Activated naive CD8-positive, alpha-beta T cell treated with anti-CD3 and anti-CD28 coated beads, Interleukin-2, amount 50 U/mL, for 24 hours (primary cell): ENCODE measurements at regions not wholly inside any gene's neighbourhood (a gene's known extent, or its start where the extent isn't known, plus 50 kb on each side); places are given as distances from the start of the nearest gene placed in this dataset.
A peak's percentile ranks its signal among the peaks of the same experiment; 100 is the strongest.
"Not testable (repeated sequence)": the region's sequence is repeated elsewhere in the genome, so short reads cannot be mapped to it uniquely, and the experiment has no call there.

ENCODE experiments used
- ATAC-seq: fragments of 150-1000 bp; cut with Tn5 transposase; one replicate; pipeline ENCODE4 v1.10.0; 2021
- DNase-seq: peaks from one replicate; pipeline ENCODE4 v3.0.0; 2021
- H3K27ac Mint-ChIP-seq: one replicate; pipeline ENCODE4 v1.8.0; 2021; ENCODE audit warnings: mild to moderate bottlenecking, mixed read lengths
- H3K27me3 Mint-ChIP-seq: one replicate; pipeline ENCODE4 v1.8.0; 2021; ENCODE audit warnings: mixed read lengths
- H3K36me3 Mint-ChIP-seq: one replicate; pipeline ENCODE4 v1.8.0; 2021; ENCODE audit warnings: low read depth, mixed read lengths
- H3K4me1 Mint-ChIP-seq: one replicate; pipeline ENCODE4 v1.8.0; 2021; ENCODE audit warnings: mixed read lengths
- H3K4me3 Mint-ChIP-seq: one replicate; pipeline ENCODE4 v1.8.0; 2021; ENCODE audit warnings: mild to moderate bottlenecking, moderate library complexity, mixed read lengths
- H3K9me3 Mint-ChIP-seq: one replicate; pipeline ENCODE4 v1.8.0; 2021; ENCODE audit warnings: mixed read lengths

DNA sequence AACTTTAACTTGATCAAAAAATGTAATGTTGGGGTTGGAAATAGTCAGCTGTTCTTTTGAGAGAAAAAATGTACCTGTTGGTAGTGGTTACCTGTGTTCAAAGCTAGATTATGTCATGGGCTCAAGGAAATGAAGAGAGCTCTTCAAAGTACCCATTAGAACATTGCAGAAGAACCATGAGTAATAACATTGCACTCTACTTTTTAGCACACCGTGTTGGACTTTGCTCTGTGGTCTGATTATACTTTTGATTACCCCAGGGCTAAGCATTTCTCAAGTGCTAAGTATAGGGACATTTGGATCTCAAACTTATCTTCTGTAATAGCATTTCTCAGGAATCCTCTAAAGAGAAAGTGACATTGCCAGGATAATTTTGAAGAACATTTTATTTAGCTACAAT lies 1122.8 kb upstream of the CELF4 start:
- H3K4me3 Mint-ChIP-seq = no peak overlapping the region
- ATAC-seq = no peak
- no peaks in the 10 kb centered on the region for H3K27me3 Mint-ChIP-seq
- DNase-seq = no peak
- H3K36me3 Mint-ChIP-seq = no peaks in the 10 kb centered on the region
- H3K4me1 Mint-ChIP-seq = no peaks in the 10 kb centered on the region
- H3K27ac Mint-ChIP-seq = no peak overlapping the region
- peaks cover 4% of the 10 kb centered on the region for H3K9me3 Mint-ChIP-seq

DNA sequence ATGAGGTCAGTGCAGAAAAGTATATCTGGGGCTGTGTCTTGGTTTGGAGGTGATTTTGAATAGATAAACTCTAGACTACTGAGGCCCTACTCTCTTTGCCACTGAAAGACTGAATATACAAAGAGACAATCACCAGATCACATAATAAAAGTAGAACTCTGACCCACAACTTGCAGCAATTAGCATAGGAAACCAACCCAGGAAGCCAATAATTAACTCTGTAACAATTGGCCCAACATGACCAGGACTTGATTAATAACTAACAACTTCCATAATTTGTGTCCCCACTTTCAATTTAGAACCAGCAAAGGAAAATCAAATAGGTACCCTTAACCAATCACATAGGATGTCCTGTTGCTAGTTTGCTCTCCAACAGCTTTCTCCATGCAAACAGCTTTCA lies 1104.9 kb upstream of the CELF4 start:
- Mint-ChIP-seq H3K4me3 (no peak overlapping the region), H3K36me3 (no peaks in the 10 kb centered on the region), H3K27ac (no peak overlapping the region), H3K27me3 (no peaks in the 10 kb centered on the region), H3K4me1 (no peaks in the 10 kb centered on the region), H3K9me3 (peaks cover 17% of the 10 kb centered on the region)
- DNase-seq (no peak), ATAC-seq (no peak)

DNA sequence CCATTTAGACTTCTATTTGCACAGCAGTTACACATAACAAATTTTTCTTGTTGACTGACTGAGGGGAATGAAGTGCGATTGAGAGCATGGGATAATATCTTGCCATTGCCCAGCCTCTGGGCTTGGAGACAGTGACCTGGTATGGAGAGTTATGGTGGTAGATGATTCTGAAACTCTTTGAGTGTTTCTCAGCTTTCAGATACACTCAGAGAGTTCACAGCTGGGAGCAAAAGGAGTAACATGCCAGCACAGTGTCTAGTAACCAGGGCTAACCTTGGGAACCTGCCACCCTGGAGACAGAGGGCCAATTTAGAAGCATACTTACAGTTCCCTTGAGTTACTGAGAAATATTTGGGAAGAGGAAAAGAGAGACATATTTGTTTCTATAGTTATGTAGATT lies 1099.3 kb upstream of the CELF4 start:
- Mint-ChIP-seq H3K4me3 (no peak overlapping the region), H3K36me3 (no peaks in the 10 kb centered on the region), H3K27me3 (no peaks in the 10 kb centered on the region), H3K4me1 (no peaks in the 10 kb centered on the region), H3K9me3 (peaks cover 4% of the 10 kb centered on the region), H3K27ac (no peak overlapping the region)
- ATAC-seq (no peak), DNase-seq (no peak)

DNA sequence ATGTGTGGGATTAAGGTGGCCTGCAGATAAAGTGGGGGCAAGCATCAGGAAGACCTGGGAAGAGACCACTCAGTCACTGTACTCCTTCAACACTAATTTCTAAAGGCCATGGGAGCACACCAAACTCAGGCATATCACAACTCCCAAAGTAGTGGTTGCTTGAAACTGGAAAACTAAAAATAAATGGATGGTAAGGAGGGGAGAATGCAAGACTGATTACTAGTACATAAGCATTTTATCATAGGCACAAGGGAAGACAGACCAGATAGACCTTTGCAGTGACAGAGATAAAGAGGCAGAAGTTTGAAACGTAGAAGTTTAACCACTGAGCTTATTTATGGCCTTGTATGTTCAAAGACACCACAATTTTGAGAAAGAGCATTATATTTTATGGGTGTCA lies 1098.1 kb upstream of the CELF4 start:
- DNase-seq (no peak), ATAC-seq (no peak)
- Mint-ChIP-seq H3K9me3 (peaks cover 4% of the 10 kb centered on the region), H3K4me1 (no peaks in the 10 kb centered on the region), H3K4me3 (no peak overlapping the region), H3K36me3 (no peaks in the 10 kb centered on the region), H3K27ac (no peak overlapping the region), H3K27me3 (no peaks in the 10 kb centered on the region)

DNA sequence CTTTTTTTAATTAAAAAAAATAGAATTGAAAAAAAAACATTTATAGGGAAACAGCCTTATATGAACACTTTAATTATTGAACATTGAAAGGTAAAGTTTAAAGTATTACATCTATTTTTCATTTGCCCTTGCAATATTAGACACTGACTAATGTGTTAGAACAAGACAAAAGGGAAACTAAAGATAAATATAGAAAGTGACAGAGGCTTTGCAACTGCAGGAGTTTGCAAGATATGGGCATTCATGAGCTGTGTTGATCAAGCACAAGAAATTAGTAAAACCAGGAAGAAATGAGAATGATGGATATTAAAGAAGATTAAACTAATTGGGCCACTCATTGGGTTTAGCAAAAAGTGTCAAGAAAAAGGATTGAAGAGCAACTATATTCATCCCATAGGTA lies 1097.7 kb upstream of the CELF4 start:
- H3K27ac Mint-ChIP-seq = no peak overlapping the region
- H3K9me3 Mint-ChIP-seq = peaks cover 4% of the 10 kb centered on the region
- H3K27me3 Mint-ChIP-seq = no peaks in the 10 kb centered on the region
- ATAC-seq (no peak), DNase-seq (no peak)
- H3K4me1 Mint-ChIP-seq = no peaks in the 10 kb centered on the region
- H3K36me3 Mint-ChIP-seq = no peaks in the 10 kb centered on the region
- no peak overlapping the region for H3K4me3 Mint-ChIP-seq

DNA sequence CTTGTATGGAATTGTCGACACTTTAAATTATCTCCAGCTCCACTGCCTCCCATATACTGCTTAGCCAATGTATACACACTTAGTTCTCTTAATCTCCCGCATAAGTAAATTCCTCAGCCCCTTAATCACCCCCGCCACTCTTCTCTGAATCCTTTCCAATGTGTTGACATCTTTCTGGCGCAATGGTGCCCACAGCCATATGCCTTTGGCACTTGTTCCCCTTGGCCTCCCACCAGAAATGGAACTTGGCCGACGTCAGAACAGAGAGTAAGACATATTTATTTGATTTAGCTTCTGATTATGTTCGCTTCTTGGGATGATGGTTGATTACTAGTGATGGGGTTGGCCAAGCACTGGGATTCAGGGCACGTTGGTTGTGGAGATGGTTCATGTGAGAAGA lies 1089.3 kb upstream of the CELF4 start:
- no peaks in the 10 kb centered on the region for H3K4me1 Mint-ChIP-seq
- no peak for DNase-seq
- peaks cover 3% of the 10 kb centered on the region for H3K9me3 Mint-ChIP-seq
- no peak for ATAC-seq
- H3K27ac Mint-ChIP-seq = no peak overlapping the region
- no peak overlapping the region for H3K4me3 Mint-ChIP-seq
- H3K36me3 Mint-ChIP-seq = no peaks in the 10 kb centered on the region
- H3K27me3 Mint-ChIP-seq = no peaks in the 10 kb centered on the region

DNA sequence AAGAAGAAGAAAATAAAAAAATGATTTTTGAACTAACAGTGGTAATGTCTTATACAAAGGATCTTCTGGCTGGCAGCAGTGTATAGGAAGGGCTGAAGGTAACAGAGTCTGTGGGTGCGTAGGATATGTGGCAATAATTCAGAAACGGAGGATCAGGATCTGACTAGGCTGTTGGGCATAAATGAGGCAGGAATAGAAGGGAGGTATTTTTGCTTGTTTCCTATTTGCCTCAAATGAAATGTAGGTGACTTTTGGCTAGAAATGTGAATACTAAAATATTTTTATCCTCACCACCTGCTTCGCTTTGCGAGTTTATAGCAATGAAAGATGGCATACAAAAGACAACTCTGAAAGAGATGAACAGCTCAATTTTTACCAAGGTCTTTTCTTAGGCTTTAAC lies 1086.1 kb upstream of the CELF4 start:
- H3K9me3 Mint-ChIP-seq = peaks cover 3% of the 10 kb centered on the region
- H3K4me1 Mint-ChIP-seq = no peaks in the 10 kb centered on the region
- DNase-seq (no peak), ATAC-seq (no peak)
- no peak overlapping the region for H3K27ac Mint-ChIP-seq
- H3K4me3 Mint-ChIP-seq = no peak overlapping the region
- H3K36me3 Mint-ChIP-seq = no peaks in the 10 kb centered on the region
- H3K27me3 Mint-ChIP-seq = no peaks in the 10 kb centered on the region

DNA sequence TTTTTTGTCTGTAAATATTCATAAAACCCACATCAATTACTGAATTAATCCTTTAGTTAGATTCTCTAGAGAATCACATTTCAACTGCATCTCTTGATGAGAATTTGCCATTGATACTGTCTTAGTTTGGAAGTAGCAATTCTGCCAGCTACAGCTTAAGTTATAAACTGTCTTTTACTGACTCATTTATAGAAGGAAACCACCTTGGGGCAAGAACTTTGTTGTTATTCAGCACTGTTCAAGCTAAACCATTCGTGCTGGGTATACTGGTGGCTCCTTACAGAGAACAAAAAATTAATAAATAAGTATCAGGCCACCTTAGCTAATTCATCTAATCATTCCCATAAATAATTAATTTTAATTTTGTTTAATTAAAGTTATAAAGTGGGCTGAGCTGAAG lies 1082.6 kb upstream of the CELF4 start:
- H3K4me3 Mint-ChIP-seq = no peak overlapping the region
- no peaks in the 10 kb centered on the region for H3K9me3 Mint-ChIP-seq
- DNase-seq = no peak
- peaks cover 2% of the 10 kb centered on the region for H3K4me1 Mint-ChIP-seq
- H3K27ac Mint-ChIP-seq = no peak overlapping the region
- H3K27me3 Mint-ChIP-seq = no peaks in the 10 kb centered on the region
- ATAC-seq = no peak
- no peaks in the 10 kb centered on the region for H3K36me3 Mint-ChIP-seq

DNA sequence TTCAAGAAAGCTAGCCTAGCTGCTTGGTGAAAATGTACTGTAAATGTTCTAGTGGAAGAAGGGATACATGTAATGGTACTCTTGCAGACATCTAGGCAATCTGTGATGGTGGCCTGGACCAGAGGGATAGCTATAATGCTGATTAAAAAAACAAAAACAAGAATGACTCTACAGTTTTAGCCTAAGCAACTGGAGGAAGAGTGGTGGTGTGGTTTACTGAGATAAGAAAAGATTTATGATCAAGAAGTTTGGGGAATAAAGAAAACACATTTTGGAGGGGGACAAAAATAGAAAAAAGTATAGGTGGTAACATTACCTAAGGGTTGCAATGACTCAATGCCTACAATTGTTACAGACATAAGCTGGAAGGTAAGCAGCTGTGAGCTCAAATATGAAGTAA lies 1080.7 kb upstream of the CELF4 start:
- DNase-seq = no peak
- H3K4me1 Mint-ChIP-seq = peaks cover 2% of the 10 kb centered on the region
- ATAC-seq = no peak
- no peak overlapping the region for H3K4me3 Mint-ChIP-seq
- no peaks in the 10 kb centered on the region for H3K9me3 Mint-ChIP-seq
- H3K36me3 Mint-ChIP-seq = no peaks in the 10 kb centered on the region
- H3K27me3 Mint-ChIP-seq = no peaks in the 10 kb centered on the region
- H3K27ac Mint-ChIP-seq = no peak overlapping the region

DNA sequence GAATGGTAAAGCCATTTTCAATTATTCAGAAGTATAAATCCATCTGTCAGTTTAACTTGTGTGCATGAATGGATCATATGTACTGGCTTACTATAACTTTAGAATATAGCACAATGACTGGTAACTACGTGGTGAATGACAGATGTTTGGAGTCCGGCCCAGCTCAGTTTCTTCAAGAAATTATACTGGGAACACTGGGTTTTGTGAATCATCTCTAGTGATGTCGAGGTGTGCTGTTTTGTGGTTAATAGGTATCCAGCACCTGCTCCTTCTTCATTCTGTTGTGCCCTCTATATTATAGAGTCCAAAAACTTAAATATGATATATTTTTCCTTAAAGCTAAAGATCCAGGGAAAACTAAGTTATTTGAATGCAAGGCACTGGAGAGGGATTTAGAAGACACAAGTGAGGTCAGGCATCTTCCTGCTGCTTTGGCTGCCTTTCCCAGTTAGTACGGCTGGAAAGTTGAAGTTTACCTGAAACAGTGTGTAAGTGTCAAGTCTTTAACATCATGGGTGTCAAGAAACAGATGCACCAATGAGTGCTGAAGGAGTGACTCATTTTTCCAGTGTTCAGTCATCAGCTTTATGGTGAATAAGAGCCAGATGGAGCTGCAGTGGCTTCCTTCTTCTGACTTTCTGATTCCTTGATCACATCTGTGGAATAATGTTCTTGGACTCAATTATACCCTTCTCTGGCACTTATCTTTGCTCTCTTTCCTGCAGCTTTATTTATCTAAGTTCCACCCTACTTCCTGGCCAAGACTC lies 1079.5 kb upstream of the CELF4 start:
- Mint-ChIP-seq H3K27ac (no peak overlapping the region), H3K27me3 (no peaks in the 10 kb centered on the region), H3K9me3 (peaks cover 7% of the 10 kb centered on the region), H3K36me3 (no peaks in the 10 kb centered on the region), H3K4me1 (peaks cover 2% of the 10 kb centered on the region), H3K4me3 (no peak overlapping the region)
- no peak for DNase-seq
- peak; percentile 43 for ATAC-seq

DNA sequence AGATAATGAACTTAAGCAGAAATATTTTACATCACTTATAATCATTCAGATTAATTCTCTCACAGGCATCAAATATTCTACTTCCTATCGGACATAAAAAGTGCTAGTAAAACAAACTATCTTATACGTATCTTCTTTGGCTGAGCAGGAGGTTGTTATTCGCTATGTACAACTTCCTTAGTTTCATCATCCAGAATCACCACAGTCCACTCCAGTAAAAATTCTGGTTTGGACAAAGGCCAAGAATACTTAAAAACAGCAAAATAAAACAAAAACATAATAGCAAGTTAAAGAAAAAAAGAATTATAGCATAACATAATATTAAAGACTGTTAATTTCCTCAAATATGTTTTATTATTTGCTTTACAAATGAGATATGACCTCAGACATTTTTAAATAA lies 1077.1 kb upstream of the CELF4 start:
- H3K9me3 Mint-ChIP-seq = peaks cover 21% of the 10 kb centered on the region
- no peak for DNase-seq
- H3K36me3 Mint-ChIP-seq = no peaks in the 10 kb centered on the region
- no peak overlapping the region for H3K4me3 Mint-ChIP-seq
- H3K4me1 Mint-ChIP-seq = peaks cover 2% of the 10 kb centered on the region
- H3K27ac Mint-ChIP-seq = no peak overlapping the region
- no peak for ATAC-seq
- H3K27me3 Mint-ChIP-seq = no peaks in the 10 kb centered on the region

DNA sequence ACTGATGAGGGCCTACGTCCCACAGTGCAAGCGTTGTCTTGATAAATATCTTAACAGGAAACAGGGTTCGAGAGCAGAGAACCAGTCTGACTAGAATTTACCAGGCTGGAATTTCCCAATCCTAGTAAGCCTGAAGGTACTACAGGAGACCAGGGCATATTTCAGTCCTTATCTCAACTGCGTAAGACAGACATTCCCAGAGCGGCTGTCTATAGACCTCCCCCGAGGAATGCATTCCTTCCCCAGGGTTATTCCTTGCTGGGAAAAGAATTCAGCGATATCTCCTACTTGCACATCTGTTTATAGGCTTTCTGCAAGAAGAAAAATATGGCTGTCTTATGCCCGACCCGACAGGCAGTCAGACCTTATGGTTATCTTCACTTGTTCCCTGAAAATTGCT lies 1074.1 kb upstream of the CELF4 start:
- H3K36me3 Mint-ChIP-seq, ATAC-seq, H3K27ac Mint-ChIP-seq, H3K4me1 Mint-ChIP-seq, DNase-seq, H3K27me3 Mint-ChIP-seq, H3K4me3 Mint-ChIP-seq: not testable (repeated sequence)
- H3K9me3 Mint-ChIP-seq = peaks cover 21% of the 10 kb centered on the region

DNA sequence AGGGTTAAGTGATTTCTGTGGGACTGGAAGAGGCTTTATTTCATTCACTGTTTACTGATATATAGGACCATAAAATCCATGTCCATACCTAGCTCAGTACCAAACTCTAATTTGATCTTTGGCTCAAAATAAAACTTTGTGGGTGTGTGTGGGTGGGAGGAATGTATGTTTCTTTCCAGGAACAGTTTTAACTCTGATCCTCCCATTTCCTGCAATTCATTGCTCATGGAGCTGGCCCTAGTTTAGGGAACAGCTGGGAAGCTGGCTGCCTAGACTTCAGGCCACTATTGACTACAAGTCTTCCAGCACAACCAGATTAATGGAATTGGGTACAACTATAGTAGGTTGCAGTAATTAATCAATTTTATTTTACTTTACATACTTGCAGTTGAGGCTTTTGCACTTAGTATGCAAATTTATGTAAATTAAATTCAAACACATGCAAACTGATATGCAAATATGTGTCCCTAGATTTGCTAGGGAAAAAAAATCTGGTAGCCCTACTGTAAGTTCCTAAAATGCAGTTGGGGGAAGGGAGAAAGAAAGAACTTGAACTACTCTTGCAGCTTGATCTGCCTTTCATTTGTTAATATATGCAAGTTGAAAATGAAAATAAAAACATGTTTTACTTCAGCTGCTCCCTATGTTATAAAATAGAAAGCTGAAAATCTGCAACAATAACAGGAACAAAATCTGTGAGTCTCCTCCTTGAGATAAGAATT lies 1070.3 kb upstream of the CELF4 start:
- DNase-seq (no peak), ATAC-seq (no peak)
- Mint-ChIP-seq H3K4me1 (no peaks in the 10 kb centered on the region), H3K27me3 (peaks cover 1% of the 10 kb centered on the region), H3K9me3 (peaks cover 25% of the 10 kb centered on the region), H3K27ac (no peak overlapping the region), H3K4me3 (no peak overlapping the region), H3K36me3 (no peaks in the 10 kb centered on the region)

DNA sequence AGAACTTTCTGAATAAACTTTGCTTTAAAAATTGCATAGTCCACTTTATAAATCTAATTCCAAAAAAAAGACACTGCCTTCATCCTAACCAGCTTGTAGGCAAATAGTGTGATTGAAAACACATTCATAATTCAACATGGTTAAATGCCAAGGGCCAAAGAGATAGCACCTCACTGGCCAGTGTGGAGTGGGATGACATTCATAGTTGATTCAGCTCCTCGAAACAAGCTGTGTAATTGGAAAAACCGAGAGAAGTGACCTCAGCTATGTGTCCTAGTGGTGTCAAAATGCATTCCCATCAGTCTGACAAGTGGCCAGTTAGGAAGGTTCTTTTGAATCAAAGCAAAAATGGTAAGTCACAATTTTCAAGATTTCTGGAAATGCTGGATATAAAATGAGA lies 1068.5 kb upstream of the CELF4 start:
- Mint-ChIP-seq H3K4me3 (no peak overlapping the region), H3K36me3 (no peaks in the 10 kb centered on the region), H3K27ac (no peak overlapping the region), H3K27me3 (peaks cover 1% of the 10 kb centered on the region), H3K4me1 (no peaks in the 10 kb centered on the region), H3K9me3 (peaks cover 16% of the 10 kb centered on the region)
- DNase-seq (no peak), ATAC-seq (no peak)

DNA sequence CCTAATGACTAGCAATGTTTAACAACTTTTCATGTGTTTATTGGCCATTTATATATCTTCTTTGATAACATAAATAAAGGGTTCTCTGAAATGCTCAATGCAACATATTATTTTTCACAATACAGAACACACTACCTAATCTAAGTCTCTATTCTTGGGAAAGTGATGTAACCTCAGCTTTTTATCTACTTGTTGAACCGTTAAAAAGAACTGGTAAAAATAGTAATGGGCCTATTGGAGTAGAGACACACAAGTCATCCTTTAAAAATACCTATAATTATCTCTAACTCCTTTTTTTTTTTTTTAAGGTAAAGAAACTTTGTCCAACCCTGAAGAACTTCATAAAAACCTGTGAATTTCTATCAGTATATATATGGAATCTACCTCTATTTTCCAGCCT lies 1067.7 kb upstream of the CELF4 start:
- Mint-ChIP-seq H3K4me1 (no peaks in the 10 kb centered on the region), H3K36me3 (no peaks in the 10 kb centered on the region), H3K9me3 (peaks cover 10% of the 10 kb centered on the region), H3K4me3 (no peak overlapping the region), H3K27ac (no peak overlapping the region), H3K27me3 (peaks cover 1% of the 10 kb centered on the region)
- no peak for ATAC-seq
- DNase-seq = no peak
